HG03159 (cell line): ENCODE measurements at regions not wholly inside any gene's neighbourhood (a gene's known extent, or its start where the extent isn't known, plus 50 kb on each side); places are given as distances from the start of the nearest gene placed in this dataset.
"Not testable (repeated sequence)": the region's sequence is repeated elsewhere in the genome, so short reads cannot be mapped to it uniquely, and the experiment has no call there.

ENCODE experiments used
- ATAC-seq: cut with Tn5 transposase; IDR thresholded peaks from one replicate; pipeline ENCODE4 v1.9.1; 2021; ENCODE audit warnings: mild to moderate bottlenecking, moderate library complexity; ENCODE audit not compliant: unreplicated experiment

DNA sequence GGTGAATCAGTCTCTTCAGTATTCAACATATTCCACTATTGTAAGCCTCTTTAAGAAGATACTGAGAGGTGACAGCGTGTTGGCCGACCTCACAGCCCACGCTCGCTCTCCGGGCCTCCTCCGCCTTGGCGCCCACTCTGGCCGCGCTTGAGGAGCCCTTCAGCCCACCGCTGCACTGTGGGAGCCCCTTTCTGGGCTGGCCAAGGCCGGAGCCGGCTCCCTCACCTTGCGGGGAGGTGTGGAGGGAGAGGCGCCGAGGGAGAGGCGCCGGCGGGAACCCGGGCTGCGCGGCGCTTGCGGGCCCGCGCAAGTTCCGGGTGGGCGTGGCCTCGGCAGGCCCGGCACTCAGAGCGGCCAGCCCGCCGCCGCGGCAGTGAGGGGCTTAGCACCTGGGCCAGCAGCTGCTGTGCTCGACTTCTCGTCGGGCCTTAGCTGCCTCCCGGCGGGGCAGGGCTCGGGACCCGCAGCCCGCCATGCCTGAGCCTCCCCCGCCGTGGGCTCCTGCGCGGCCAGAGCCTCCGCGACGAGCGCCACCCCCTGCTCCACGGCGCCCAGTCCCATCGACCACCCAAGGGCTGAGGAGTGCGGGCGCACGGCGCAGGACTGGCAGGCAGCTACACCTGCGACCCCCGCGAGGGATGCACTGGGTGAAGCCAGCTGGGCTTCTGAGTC lies 306.4 kb downstream of the SEMA3D start:
- ATAC-seq = not testable (repeated sequence)

DNA sequence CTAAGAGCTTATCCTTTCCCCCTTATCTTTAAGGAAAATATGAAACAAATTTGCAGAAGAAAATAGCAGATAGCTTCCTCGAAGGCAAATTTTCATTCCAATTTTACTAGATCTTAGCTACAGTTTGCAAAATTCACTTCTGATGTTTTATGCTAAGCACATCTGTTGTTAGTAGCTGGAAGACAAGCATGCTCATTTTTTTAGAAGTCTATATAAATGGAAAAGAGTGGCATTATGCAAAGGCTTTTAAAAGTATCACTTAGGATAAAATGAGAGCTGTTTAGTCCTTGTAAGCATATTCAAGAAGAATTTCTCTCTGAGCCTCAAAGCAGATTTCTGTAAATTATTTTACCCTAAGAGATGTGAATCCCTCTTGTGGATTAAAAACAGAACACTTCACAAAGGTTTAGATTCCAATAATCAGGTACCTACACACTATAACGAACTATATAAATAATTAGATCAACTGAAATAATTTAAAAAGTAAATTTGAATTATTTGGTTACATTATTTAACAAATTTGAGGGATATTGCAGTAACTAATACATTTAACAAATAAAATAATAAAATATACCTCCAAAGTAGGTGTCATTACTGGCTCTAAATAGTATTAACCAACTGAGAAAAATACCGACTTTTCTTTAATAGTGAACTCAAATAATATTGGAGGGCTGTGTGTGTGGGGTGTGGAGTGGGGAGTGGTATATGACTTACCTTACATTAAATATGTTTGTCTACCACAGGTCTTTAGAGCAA lies 307.1 kb downstream of the SEMA3D start:
- no peak for ATAC-seq

DNA sequence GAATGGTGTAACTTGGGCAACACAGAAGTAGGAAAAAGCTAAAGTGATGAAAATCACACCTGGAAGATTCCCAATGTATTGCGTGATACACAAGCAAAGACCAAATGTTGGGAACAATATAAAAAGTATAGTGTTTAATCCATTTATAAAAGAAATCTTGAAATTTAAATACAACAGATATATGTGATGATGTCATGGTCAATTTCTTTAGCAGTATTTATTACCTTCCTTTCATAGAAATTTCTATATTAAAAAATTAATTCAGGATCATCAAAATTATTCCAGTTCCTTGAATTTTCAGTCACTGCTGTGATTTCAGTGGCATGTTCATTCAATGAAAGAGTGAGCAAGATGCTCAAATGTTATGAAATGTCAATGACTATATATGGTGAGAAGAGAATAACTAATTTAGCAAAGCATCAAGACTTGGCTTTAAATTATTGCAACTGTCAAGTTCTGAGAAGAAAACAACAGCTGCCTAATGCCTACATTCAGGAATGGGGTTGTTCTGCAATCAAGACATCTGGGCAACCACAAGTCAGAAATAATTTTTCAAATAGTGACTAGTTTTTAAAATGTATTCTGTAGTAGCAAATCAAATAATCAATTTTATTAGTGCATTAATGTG lies 308.8 kb downstream of the SEMA3D start:
- ATAC-seq = no peak

DNA sequence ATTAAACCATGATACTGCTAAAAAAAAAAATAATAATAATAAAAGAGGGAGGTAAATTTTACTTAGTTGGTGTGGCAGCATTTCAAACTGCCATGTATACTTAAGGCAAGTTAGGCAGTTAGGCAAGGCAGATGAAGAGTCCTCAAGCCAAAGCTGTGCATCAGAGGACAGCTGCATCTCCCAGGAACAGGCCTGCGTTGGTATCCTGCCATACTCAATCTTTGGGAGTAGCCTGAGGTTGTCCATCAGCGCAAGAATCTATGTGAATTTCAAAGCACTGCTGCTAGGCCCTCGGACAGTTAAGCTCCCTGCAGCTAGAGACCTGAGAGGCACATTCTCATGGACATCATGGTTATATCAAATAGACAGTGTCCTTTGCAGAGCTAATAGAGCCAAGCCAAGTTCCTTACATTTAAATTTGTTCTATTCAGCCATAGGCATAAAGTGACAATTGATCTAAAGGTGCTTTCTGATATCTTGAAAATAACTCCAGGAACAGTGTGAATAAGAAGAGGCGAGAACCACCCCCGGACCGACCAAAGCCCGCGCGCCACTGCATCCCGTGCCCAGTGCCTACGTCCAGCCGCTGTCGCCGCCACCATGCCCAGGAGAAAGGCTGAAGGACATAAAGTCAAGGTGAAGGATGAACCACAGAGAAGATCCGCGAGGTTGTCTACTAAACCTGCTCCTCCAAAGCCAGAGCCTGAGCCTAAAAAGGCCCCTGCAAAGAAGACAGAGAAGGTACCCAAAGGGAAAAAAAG lies 310.6 kb downstream of the SEMA3D start:
- ATAC-seq = no peak

DNA sequence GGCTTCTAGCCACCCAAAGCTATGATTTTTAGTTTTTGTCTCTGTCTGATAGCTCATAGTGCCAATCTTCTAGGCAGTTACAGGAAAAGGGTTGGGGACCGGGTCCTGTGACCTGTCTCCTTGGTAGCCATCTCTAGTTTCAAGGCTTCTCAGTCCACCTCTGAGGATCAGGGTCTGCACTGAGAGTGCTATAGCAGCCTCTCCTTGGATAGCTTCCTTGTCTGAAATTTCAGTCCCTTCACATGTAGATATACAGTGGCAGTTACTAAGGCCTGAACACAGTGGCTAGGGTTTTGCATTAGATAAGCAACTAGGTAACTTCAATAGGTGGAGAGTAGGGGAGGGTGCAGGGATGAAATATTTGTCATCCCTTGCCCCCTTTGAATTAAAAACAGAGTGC lies 321.3 kb downstream of the SEMA3D start:
- no peak for ATAC-seq

DNA sequence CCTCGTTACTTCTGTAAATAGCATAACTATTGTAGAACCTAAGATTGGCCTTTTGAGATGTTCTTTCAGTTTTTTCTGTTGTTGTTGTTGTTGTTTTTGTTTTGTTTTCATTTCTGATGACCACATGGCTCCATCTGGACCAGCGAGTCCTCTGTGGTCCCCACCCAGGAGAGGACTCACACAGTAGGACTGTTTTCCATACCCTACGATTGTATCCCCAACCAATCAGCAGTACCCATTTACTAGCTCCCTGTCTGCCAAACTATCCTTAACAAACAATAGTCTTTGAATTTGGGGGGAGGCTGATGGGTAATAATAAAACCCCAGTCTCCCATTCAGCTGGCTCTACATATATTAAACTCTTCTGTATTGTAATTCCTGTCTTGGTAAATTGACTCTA lies 329.5 kb downstream of the SEMA3D start:
- ATAC-seq = no peak

DNA sequence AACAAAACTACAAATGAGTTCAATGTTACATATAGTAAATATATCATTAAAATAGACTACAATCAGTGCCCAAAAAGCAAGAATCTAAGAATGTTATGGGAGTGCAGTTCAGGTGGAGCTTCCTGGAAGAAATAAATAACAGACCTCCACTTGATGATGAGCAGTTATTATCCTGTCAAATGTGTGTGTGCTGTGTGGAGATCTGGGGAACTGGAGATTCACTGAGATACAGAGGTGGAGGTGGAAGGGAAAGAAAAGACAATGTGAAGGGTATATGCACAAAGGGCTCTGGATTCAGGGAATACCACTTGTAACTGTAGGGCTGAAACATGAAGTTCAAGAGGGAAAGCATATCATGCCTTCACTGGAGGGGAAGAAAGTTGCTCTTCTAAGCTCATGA lies 331.1 kb downstream of the SEMA3D start:
- no peak for ATAC-seq

DNA sequence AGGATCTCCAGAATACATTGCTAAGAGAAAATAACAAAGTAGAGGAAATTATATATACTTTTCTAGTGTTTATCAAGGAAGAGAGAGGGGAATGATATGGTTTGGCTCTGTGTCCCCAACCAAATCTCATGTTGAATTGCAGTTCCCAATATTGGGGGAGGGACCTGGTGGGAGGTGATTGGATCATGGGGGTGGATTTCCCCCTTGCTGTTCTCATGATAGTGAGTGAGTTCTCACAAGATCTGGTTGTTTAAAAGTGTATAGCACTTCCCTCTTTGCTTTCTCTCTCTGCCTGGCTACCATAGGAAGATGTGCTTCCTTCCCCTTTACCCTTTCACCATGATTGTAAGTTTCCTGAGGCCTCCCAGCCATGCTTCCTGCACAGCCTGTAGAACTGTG lies 337.9 kb downstream of the SEMA3D start:
- not testable (repeated sequence) for ATAC-seq

DNA sequence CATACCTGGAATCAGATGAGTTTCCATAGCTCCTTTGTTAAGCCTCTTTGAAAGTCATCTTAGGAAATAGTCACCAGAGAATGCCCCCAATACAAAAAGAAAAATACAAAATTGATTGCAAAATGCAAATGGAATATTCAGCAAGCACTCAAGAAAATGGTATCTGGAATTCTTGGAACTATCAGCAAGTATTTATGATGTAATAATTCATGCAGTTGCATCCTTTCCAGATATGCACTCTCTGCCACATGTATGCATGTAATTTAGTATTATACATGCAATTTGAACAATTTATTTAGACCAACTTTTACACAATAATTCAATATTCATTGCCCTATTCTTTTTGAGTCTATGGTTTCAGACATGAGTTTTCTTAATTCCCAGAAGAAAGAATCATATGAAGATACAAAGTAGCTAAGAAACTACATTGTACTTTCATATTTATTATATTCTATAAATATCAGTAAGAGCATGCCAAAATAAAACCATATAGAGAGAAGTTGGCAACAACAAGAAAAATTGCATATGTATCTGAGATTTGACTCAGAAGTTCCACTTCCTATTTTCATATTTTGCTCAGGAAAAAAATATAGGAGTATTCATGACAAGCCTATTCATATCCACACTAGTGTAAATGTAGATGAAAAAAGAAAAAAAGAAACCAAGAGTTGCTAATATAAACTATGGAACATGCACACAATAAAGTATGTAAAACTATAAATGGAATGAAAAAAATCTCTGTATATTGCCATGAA lies 338.5 kb downstream of the SEMA3D start:
- no peak for ATAC-seq

DNA sequence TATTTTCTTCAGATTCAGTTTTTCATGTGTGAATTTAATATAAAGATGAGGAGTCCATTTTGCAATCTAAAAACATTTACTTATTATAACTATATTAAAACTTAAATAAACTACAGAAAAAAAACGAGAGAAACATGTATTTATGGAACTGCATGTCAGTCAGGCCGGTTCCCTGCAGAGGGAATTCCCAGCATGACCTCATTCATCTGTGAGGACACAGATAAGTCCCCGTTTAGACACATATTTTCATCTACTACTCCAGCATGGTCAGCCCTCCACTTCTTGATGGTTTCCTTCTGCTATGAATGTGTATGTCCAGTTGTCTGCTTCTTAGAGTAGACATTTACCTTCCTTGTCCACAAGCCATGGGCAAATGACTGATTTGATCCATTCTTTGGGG lies 339.1 kb downstream of the SEMA3D start:
- no peak for ATAC-seq

DNA sequence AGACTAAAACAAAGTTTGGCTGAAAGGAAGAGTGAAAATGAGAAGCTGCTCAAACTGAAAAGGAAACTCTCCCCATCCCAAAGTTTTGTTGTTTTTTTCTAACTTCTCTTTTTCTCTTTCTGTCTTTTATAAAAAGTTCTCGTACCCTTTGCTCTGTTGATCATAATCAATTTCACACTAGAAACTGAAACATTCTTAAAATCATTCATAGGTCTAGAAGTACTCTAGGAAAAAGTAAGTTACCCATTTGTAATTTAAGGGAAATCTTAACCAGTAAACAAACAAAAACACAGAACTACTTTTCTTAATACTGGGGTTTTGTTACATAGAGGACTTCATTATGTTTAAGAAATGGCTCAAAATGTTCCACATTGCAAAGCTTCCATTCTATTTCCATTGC lies 339.8 kb downstream of the SEMA3D start:
- ATAC-seq = no peak

DNA sequence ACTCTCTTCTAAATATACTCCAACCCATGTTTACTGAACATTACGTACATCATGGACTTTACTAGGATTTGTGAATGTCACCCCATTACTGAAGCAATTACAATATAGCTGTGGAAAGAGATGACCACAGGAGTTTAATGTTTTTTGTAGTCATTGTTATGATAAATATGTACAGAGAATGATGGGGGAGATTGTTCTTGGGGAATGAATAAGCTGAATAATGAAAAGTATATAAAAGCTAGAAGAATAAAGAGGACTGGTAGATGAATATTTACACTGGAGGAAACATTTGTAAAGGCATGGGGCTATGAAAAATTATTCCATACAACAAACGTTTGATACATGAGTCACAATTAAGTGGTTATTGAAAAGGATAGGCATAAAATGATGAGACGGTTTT lies 340.9 kb downstream of the SEMA3D start:
- ATAC-seq = no peak

DNA sequence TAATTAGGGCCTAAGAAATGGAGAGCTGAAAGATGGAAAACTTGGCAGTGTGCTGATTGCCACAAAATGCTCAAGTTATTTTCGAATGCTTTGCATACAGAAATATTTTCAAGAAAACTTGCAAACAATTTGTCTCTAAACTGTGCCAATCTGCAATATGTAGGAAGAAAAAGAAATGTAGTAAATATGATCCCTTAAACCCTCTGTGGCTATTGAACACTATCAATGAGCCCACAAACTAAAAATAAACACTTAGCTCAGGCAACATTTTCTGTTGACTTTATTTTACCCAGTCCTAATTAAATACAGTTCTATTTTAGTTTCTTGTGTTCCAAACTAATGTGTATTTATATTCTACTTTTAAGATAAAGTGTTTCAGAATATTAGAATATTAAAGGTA lies 342.1 kb downstream of the SEMA3D start:
- ATAC-seq = no peak

DNA sequence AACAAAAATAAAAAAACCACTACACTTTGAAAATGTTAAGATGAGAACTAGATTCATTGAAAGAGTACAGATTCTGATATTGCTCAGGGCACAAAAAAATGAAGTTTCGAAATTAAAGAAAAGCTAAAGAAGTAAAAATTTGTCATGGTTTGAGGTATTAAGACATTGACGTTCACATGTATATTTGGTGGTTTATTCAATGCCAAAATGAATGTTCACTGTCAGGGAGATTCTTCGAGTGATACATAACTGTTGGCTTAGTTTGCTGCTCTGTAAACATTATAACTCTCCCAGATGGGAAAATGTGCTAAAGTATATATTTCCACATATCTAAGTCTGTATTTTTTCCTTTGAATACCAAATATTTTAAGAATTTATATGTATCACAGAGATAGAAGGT lies 345.0 kb downstream of the SEMA3D start:
- ATAC-seq = no peak

DNA sequence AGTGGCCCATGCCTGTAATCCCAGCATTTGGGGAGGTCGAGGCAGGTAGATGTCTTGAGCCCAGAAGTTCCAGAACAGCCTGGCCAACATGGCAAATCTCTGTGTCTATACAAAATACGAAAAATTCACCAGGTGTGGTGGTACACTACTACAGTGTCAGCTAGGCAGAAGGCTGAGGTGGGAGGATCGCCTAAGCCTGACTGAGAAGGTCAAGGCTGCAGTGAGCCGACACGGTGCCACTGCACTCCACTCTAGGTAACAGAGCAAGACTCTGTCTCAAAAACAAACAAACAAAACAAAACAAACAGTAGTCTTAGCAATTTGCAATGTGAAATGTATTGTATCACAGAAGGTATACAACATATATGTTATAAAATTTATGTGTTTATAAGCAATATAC lies 348.0 kb downstream of the SEMA3D start:
- ATAC-seq = no peak

DNA sequence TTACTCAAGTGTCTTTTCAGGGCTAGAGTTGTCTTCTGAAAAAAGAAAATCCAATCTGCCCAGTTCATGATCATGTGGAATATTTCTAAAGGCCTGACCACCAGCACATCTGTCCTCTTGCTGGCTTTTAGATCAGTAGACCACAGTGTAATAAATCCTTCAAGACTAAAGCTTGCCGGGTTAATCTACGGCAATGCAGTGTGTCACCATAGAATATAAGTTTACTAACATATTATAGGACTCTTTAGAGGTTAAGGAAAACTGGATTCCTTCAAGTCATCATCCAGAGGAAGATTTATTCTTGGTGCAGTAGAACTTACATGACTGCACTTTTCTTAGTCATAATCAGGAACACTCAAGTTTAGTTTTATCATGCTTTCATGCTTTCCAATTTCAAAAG lies 349.5 kb downstream of the SEMA3D start:
- ATAC-seq = no peak

DNA sequence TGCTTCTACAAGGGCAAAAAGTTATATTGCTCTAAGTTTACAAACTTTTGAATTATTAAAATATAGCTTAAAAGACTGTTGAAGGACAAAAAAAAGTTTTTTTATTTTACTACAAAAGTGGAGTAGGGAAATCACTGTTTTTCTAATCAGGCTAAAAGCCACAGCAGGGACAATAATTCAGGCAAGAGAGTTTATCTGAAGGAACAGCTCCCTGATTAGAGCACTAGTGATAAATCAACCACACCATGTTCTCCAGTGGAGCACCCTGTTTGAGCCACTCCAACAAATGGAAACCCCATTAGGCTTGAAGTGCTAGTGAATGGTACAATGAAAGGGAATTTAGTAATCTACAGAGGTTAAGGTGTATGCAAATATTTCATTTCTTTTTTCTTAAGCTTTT lies 357.1 kb downstream of the SEMA3D start:
- no peak for ATAC-seq

DNA sequence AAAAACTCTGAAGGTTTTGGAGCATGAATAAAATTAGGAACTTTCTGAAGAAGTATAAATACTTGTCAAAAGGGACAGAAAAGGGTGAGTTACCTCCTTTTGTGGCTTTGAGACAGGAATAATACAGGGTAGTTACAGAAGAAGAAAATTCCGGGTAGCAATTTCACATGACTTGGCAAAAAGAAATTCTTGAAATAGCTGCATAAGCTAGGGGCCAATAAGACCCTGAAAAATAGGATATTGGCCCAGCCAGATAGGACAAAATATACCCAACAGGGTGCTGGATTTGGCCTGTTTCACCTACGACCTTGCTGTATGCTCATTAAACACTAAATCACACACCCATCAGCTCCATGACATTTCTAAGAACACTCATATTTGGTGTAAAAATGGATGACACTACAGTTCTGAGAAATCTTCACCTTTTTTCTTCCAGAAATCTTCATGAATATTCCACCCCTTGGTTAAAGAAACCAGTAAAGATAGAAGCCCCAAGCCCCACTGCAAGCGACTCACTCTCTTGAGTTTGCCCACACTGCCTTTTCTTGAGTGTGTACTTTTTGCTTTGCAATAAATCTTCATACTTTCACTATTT lies 362.7 kb downstream of the SEMA3D start:
- no peak for ATAC-seq

DNA sequence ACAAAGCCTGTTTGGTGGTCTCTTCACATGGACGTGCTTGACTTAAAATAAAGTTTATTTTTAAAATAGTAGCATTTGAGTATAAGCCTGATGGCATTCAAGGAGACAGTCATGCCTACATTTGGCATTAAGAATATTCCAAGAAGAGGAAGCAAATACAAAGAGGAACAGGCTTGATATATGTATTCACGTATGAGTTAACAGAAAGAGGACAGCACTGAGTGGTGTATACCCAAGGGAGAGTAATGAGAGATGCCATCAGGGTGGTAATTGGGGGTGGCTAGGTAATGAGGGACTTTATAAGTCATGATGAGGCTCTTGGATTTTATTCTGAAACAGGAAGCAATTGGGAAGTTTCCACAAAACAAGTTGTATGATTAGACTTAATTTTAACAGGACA lies 363.3 kb downstream of the SEMA3D start:
- ATAC-seq = no peak

DNA sequence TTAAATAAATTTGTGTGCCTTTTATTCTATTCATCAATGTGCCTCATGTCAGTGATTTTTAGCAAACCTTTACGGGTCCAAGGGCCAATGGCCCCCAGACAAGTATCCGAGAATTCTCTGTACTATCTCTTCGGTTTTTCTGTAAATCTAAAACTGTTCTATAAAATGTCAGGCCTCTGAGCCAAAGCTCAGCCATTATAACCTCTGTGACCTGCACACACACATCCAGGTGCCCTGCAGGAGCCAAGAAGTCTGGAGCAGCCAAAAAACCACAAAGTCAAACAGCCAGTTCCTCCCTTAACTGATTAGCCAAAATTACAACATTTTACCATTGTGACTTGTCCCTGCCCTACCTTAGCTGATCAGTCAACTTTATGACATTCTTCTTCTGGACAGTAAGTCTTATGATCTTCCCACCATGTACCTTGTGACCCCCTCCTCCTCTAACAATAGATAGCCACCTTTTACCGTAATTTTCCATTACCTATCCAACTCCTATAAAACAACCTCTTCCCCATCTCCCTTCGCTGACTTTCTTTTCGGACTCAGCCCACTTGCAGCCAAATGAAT lies 363.8 kb downstream of the SEMA3D start:
- ATAC-seq = no peak
